CD4-positive, alpha-beta T cell treated with Interleukin-17A for 1 hour (primary cell): ENCODE measurements at regions not wholly inside any gene's neighbourhood (a gene's known extent, or its start where the extent isn't known, plus 50 kb on each side); places are given as distances from the start of the nearest gene placed in this dataset.

Experiments used
- DNase-seq: peaks from one replicate; pipeline ENCODE4 v3.0.0-alpha.2; 2020

DNA sequence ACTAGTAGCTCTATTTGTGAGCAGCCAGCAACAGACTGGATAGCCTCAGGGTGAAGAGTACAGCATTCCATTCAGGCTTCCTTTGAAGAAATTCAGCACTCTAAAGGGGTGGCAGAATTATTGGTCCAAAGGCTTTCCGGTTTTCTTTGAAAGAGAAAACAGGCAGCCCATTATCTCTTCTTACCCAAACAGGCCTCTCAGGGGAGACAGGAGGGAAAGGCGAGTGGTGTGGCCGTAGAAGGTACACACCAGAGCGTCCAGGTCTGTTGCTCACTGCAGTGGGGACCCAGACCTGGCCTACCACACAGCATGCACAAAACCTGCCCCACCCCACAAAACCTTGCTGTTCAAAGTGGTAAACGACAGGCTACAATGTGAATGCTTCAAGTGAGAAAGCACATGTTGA, 83.3 kb downstream of the ZNF608 start:
- no peak for DNase-seq

DNA sequence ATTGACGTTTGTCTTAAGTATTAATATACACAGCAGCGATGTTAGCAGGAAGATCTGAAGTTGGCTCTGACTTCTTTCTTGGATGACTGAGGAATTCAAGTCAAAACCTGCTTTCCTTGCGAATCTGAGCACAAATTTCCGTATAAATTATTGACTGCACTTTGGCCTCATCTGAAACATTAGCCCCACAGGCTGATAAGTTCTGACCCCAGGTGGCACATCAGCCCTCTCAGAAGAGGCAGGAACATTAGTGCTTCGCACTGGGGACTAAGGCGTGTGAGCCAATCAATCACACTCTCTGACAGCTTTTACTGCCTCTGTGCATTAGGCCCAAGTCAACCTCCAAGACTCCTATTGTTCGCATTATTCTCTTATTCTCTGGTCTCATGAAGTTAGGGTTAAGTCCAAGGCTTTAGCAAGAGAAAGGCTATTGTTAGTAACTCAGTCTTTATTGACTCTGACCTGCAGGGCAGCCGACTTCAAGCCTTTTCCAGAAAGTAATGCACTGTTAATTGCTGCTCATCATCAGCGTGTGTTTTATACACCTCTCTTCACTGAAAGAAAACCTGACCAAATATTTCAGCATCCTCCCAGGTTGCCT, 84.2 kb downstream of the ZNF608 start:
- no peak for DNase-seq

DNA sequence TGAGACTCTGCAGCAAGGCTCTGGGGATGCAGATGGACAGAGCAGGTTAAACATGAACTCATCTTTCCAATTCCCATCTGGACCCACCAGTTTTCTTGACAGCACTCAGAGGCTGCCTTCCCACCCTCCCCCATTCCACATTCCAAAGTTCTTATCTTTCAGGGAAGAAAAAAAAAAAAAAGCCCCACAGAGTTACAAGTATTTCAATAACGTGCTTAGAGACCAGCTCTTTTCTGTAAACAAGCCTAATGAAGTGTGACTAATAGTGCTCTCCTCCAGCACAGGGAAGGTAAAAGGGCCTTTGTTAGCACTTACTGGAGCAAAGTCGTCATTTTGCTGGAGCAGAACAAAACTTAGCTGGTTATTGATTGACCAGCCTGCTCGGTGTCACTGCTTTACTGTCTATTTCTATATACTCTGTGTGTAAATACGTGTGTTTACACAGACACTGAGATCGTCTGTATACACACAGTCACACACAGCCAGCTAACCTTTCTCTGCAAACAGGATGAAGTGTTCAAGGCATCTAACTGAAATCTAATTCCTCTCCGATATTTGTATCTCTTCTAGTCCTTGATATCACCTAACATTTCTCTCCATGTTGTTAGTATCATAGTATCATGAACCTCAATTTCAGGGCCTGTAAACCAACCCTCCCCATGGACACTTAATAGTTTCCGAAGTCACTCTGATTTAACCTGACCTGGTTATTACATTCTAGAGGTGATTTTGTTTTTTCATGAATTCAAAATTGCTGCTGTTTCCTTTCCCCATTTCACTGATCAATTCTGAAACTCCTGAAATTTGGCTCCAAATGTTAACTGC, 84.9 kb downstream of the ZNF608 start:
- no peak for DNase-seq

DNA sequence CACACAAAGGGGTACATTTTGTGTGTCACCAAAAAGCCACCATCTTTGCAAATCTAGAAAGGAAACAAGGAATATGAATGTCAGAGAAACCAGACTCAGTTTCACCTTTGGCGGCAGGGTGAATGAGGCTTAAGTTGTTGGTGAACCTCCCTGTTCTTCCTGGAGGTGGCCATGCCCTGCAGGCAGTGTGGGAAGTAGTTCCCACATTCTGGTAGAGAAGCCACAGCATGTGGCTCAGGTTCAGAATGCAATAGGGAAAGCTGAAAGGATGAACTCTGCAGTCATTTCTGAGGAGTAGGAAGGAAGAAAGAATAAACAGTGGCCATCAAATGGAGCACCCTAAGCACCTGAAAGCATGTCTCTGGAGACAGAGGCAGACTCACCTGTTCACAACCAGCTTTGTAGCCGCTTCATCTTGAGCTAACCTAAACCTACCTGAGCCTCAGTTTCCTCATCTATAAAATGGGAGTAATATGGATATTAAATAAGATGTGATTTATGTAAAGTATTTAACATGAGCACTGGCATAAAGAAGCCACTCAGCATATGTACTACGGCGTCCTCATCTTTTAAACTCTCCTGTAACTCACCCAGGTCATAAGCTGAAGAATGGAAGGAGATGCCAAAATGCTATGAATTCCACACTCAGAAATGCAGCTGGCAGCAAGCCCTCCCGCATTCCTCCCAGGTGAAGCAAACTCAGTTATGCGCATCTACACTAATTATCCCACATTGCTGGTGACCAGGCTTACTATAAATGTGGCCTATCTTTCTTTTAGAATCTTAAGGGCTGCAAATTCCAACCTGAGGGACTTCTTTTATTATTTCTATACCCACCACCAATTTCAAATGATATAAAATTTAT, 86.0 kb downstream of the ZNF608 start:
- no peak for DNase-seq

DNA sequence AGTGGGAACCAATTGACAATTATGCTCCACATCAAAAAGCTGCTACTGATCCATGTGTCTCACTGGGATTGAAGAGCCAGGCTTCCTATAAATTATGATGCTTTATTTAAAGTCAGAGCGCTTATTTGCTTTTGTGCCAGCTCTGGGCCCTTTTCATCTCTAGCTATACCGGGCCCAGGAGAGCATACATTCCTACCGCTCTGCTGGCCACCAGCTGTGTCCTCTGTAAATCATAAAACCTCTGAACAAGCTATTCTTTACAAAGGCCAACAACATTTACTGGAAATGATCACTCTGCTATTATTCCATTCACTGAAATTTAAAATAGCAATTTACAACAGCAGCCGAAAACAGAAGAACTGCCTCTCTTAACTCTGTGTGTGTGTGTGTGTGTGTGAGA, 86.6 kb downstream of the ZNF608 start:
- DNase-seq, result no peak

DNA sequence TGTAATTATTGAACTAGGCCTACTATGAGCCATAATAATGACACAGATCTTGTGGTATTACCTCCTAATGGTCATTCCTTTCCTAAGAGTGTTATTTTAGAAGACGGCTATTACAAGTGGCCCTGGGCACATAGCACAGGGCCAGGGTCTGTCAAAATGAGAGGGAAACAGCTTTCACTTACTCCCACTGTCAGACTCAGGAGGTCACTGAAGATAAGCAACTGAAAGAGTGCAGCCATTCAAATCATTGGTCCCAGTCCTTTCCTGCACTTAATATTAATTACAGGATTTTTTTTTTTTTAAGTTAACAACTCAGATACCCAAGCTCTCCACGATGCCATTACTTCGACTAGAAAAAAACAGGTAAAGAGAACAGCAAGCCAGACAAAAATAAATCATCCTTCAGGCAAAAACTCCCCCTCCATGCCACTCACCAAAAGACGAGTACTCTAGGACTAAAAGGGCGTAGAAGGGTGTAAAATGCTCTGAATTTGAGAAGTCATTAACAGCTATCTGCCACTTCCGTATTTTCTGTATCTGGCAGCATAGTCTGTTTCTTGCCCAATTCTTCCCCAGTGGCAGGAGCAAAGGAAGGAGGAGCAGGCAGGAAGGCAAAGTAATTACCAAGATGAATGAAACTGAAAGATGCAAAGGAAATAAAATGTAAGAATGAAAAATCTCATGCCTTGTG, 87.4 kb downstream of the ZNF608 start:
- no peak for DNase-seq

DNA sequence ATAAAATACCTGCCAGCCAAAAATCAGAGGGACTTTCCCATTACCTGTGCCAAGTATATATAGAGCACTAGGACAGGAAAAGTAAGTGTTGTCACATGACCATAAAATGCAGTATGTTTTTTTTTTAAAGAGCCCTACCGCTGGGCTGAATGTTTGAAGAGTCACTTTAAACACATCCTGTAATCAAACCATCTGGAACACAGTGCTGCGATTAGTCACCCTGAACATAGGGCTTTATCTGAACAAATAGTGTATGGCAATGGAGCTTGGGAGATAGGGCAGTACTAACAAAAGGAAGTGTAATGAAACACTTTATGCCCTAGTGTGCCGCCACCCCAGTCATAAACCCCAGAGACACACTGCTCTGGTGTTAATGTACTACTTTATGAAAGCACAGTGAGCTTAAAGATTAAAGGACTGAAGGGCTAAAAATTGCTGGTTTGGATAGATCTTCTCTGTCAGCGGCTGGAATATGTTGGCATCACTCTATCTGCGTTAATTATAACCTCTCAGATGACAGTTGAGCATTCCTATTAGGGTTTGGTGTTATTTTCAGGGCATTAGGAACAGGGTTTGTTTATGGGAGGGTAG, 90.4 kb downstream of the ZNF608 start:
- DNase-seq, result no peak

DNA sequence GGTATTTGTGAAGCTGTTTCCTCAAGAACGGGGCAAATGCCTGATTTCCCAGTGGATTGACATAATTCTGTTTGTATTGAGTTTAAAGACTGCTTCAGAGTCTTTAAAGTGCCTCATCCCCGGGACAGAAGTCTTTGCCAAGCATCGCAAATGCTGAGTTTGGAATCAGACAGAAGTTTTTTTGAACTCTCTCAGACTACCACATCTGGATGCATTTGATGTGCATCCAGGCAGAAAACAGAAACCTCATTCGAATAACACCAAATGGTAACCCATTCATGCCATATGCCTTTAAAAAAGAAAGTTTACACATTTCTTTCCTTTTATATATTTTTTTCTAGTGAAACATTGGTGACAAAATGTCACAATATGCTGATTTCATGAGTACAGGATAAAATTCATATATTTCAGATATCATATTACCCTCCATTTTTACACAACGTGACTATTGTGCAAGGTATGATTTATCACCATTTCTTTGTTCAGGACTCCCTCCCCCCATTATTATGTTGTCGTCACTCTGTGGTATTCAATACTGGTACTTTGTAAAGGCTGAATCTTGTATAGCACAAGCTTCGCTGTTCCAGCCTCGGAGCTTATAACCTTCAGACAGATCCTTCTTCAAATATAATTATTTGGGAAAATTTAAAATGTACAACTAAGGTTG, 91.1 kb downstream of the ZNF608 start:
- no peak for DNase-seq

DNA sequence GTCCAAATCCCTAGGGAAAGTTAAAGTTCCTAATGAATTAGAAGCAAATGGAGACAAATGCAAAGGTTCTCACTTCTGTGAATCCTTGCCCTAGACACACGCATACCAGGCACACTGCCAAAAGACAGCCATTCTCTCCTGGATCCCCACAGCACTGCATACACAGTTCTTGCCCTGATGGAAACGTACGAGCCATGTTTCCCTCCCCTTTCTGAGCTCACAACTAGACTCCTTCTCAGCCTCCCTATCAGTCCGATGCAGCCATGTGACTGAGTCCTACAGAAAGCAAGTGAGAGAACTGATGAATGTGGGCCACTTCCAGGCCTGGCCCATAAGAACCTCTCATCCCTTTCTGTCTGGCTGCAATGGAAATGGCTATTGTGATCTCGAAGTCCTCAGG, 92.0 kb downstream of the ZNF608 start:
- no peak for DNase-seq

DNA sequence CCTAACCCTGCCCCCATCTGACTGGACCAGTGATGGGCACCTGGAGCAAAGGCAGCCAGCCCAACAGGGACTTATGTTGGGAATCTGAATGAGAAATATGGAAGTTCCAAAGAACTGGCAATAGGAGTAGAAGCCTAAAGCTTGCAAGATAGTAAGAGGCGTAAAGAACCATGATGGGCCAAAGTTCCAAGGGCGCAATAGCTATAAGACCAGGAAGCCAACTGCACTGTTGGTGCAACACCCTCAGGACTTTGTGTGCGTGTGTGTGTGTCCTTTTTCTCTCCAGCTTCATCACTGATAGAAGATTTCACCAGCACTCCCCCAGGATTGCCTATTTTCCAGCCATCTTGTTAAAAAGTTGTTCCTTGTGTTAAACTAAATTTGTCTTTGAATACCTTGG, 92.8 kb downstream of the ZNF608 start:
- no peak for DNase-seq

DNA sequence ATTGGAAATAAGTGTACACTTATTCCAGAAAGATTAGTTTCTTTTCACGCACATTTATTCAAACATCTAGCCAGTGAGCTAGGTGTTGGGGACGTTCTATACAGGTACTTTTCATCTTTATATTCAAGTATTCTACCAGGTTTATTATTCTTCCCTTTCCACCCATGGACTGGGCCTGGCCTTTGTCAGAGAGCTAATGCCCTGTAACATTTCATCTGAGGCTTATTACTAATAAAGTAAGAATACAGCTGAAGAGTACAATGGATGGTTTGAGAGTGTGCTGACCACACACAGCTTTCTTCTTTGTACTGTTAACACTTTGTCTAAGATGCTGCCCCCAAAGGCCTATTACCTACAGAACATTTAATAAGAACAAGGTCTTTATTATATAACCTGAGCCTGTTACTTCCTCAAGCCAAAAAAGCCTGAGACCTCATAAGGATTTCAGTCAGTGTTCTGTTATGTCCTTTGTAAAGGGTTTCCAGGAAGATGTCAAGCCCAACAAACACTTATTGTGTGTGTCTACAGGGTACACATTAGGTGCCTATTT, 93.5 kb downstream of the ZNF608 start:
- DNase-seq, result no peak

DNA sequence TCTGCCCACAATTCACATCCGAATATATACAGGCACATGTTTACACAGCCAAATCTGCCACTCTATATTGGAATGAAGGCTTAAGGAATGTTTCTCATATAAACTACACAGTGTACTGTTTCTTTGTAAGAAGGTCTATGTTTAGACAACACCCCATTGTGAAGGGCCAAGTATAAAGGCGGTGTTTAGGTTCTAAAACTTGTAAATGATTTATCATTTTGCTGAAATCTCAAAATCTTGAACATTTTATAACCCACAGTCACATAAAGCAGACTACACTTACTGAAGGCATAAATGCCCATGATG, 94.0 kb downstream of the ZNF608 start:
- DNase-seq, result no peak

DNA sequence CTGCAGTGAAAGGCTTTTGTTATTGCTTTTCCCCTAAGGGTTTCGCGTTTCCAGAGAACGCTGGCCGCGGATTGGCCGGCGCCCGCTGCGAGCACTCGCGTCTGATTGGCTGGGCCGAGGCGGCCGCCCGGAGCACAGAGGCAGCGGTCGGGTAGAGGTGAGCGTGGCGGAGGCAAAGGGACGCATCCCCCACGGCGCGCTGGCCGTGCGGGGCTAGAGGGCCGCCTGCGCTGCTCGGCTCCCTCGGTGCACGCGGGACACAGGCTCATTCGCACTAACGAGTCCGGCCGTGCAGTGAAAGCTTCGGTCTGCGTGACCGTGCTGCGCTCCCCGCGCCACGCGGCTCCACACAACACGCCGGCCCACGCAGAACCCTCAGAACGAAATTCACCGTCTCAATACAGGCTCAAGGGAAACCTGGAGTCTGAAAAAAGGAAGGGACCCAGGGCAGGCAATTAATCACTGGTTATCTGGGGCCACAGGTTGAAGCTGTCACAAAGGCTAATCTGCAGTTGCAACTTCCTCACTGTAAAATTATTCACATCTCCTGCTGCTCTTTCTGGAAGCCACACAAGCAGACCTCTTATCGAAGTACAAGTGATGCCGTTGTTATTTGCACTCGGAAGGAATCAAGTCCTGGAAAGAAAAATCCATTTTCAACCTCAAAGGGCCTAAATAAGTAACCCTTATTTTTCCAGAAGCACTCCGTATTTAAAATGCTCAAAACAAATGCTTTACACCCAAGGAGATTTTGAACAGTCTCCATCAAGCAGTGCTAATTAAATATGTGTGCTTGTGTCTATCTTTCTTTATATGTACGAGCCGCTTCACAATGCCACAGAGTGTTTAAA, 94.6 kb downstream of the ZNF608 start:
- DNase-seq, result peak; percentile 16

DNA sequence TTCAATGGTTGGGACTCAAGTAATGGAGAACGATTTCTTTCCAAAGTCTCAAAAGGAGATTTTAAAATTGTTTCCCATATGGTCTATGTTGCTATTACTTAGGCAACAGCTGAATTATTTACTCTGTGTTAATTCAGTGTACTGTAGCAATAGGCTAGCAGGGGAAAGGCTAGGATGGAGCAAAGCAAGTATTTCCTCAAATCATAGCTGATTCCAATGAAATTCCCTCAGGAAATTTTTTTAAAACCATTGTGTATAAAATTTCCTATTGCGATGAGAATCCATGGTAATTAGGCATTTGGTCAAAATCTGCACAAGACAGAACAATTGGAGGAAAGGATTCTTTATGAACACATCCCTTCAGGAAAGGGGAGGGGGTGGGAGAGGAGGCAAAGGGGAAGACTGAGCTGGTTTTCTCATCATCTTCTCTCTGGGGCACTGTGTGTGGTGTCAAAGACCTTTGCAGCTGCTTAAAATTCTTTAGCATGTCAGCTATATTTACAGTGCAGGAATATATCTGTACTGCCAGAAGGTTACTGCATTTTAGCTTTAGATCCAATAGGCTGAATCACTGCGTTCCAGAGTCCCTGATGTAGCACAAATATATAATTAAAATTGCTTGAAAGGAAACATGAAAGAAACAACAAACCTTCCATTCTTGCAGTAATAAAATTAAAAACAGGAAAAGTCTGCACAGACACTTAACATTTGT, 95.3 kb downstream of the ZNF608 start:
- no peak for DNase-seq

DNA sequence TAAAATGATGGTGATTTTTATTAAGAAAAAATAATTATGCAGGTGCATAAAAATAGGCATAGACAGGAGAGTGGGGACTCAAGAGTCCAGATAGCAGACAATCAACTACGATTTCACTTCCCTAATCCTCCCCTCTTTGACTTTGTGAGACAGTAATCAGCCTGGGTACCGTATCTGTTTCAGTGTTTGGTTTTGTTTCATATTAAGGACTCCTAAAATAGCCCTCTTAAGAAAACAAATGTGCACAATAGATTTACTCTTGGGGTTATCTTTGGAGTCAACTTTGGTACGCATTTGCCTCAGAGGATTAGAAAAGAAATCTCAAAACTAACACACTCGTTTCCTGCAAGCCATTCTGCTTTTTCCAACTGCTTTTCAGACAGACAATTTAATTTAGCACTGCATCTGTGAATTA, 96.3 kb downstream of the ZNF608 start:
- DNase-seq, result no peak

DNA sequence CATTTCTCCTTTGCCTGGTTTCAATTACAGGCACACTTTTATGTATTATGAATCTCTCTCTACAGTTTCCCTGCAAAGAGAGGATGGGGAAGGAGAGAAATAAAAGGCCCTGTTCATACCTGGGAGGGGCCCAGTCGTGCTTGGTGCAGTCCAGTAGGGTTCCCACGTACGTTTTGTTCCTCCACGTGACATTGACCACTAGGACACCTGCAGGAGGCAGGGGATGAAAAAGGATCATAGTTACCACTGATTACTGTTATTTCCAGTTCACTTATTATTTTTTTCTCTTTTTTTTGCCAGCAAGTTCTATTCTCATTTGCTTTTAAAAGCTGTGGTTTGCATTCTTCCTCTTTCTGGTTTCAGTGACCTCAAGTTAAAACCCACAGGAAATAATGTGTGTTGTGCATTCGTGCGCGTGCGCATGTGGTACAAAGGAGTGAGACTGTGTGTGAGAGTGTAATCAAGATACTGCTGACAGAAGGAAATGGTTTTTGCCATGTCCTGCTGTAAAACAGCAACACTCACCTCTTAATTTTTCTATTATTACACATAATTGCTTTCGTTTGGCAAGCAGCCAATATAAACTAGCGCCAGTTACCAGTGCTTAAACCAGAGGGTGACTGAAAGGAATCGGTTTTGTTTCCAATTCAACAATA, 96.8 kb downstream of the ZNF608 start:
- peak; percentile 77 for DNase-seq

DNA sequence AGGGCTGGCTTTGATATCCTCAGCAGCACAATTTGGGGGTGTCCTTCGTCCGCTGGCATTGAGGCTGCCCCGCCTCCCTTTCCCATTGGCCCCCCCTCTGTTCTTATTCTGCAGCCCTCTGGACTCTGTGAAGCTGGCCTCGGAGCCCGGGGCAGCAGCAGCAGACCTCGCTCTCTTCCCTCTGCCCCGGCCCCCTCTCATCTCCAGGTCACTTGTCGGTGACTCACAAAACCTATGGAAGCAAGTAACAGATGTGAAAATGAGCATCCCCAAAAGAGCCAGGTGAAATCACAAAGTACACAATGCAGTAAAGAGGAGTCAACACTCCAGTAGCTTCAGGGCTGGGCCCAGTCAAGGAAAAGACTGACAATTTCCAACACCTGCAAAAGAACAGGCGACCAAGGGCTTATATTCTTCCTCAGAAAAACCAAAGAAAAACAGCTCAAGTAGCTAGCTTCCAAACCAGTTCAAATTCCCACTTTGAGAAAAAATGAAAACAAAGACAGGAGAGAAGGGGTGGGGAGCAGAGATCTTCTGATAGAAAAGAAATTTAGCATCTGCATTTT, 97.5 kb downstream of the ZNF608 start:
- no peak for DNase-seq

DNA sequence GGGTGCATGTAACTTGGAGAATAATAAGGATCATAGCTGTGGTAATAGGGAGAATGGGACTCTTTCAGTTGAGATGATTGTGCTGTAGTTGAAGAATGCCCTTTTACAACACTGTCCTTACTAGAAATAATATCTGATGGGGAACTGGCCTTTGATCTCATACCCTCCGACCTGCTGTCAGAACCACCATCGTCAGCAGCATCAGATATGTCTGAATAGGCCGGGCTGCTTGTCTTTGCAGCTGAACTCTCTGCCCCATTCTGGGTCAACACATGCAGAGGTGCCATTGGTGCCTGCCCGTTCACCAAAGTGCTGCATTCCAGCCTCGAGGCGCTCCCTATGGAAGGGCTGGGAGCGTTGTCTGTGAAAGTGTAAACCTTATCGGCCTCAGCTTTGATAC, 99.1 kb downstream of the ZNF608 start:
- no peak for DNase-seq

DNA sequence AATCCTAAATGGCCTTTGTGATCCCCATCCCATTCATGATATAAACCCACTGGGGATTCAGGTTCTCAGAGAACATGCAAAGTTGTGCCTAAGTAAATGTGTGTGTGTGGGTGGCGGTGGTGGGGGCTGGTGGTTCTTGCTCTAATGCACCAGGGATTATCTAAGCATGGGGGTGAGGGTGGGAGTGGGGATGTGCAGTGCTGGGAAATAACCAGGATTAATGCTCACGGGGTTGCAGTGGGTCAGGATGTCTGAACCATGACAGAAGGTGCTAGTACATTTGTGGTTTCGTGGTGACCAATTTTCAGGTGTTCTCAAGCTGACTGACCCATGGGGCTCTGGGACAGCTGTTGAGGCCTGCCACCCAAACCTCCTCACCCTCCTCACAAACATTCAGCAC, 101.0 kb downstream of the ZNF608 start:
- DNase-seq, result no peak

DNA sequence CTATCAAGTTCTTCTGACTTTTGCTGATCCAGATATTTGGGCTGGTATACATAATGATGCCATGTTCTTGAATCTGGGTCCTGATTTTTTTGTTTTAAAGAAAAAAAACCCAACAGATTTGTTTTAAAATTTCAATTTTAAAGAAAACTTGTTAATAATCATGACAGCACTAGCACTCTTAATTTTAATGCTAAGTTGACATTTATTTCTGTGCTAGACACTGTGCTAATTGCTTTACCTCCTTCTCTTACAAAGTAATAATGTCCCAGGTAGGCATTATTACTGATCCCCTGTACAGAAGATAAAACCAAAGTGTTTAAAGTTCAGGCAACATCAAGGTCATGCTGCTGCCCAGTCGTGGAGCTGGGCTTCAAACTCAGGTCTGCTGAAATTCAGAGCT, 101.9 kb downstream of the ZNF608 start:
- no peak for DNase-seq
